LNCaP clone FGC (cell line): ENCODE measurements at regions not wholly inside any gene's neighbourhood (a gene's known extent, or its start where the extent isn't known, plus 50 kb on each side); places are given as distances from the start of the nearest gene placed in this dataset.

Experiments used
- DNase-seq: peaks from one replicate; pipeline ENCODE4 v3.0.0-alpha.2; 2011; ENCODE audit warnings: low read depth
- H3K4me3 ChIP-seq: 2 replicates; pipeline ENCODE4 v1.5.1; 2011; ENCODE audit warnings: mild to moderate bottlenecking, low read depth, low read length, control low read depth
- TF ChIP-seq, protein P1 (sequence below): IDR thresholded peaks from 2 replicates; pipeline ENCODE4 v1.5.1; 2012; ENCODE audit warnings: mild to moderate bottlenecking; ENCODE audit not compliant: control insufficient read depth, insufficient read depth; ENCODE audit errors: extremely low read depth

DNA sequence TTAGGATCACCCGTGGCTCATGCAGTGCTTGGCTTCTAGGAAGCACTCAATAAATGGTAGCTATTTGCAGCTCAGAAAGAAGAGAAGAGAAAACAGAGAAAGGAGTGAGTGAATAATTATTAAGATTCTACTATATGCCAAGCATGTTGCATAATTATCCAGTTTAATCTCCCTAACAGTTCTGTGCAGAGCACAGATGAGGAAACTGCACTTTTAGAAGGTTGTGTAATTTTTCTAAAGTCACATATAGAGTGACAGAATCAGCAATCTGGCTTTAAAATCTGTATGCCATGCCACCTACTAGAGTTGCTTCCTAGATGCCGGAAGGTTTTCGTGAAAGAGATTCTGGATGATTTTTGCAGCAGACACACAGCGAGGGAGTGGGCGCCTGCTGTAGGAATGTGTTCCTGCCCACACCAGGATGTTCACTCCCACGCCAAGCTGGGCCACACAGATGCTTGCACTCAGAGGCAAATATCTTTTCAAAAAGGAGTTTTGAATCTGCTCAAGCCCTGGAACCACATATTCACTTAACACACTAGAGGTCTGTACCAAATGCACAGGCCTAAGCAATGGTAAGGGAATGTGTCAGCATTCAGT lies 50.2 kb upstream of the SMCO2 start:
- no peak for DNase-seq
- H3K4me3 ChIP-seq, result no peak overlapping the region
- TF ChIP-seq, protein P1, sequence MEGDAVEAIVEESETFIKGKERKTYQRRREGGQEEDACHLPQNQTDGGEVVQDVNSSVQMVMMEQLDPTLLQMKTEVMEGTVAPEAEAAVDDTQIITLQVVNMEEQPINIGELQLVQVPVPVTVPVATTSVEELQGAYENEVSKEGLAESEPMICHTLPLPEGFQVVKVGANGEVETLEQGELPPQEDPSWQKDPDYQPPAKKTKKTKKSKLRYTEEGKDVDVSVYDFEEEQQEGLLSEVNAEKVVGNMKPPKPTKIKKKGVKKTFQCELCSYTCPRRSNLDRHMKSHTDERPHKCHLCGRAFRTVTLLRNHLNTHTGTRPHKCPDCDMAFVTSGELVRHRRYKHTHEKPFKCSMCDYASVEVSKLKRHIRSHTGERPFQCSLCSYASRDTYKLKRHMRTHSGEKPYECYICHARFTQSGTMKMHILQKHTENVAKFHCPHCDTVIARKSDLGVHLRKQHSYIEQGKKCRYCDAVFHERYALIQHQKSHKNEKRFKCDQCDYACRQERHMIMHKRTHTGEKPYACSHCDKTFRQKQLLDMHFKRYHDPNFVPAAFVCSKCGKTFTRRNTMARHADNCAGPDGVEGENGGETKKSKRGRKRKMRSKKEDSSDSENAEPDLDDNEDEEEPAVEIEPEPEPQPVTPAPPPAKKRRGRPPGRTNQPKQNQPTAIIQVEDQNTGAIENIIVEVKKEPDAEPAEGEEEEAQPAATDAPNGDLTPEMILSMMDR, result no peak
